ENCODE measurements at regions not wholly inside any gene's neighbourhood (a gene's known extent, or its start where the extent isn't known, plus 50 kb on each side); places are given as distances from the start of the nearest gene placed in this dataset.
"Not testable (repeated sequence)": the region's sequence is repeated elsewhere in the genome, so short reads cannot be mapped to it uniquely, and the experiment has no call there.

- DNase-seq: no peak
Measured at GRCh38 chr3:124617177-124617576, 113.1 kb upstream of the UMPS start.

- DNase-seq: peak; percentile 28
Measured at GRCh38 chr3:124619887-124620599, 110.2 kb upstream of the UMPS start.

GRCh38 chr3:124620600-124621063, 109.6 kb upstream of the UMPS start:
- peak; percentile 63 for DNase-seq

GRCh38 chr3:124621498-124621897, 108.8 kb upstream of the UMPS start:
- DNase-seq: no peak

- DNase-seq: no peak
Measured at GRCh38 chr3:124625074-124625473, 105.2 kb upstream of the UMPS start.

GRCh38 chr3:124627501-124627908, 102.7 kb upstream of the UMPS start:
- DNase-seq: no peak

GRCh38 chr3:124628863-124629262, 101.4 kb upstream of the UMPS start:
- DNase-seq: no peak

GRCh38 chr3:124629497-124629896, 100.8 kb upstream of the UMPS start:
- no peak for DNase-seq

GRCh38 chr3:124630960-124631359, 99.3 kb upstream of the UMPS start:
- no peak for DNase-seq

GRCh38 chr3:124631727-124632126, 98.5 kb upstream of the UMPS start:
- DNase-seq: no peak

GRCh38 chr3:124632566-124633140, 97.6 kb upstream of the UMPS start:
- DNase-seq: no peak

- DNase-seq: no peak
Measured at GRCh38 chr3:124633524-124633923, 96.7 kb upstream of the UMPS start.

GRCh38 chr3:124634210-124635168, 95.8 kb upstream of the UMPS start:
- DNase-seq: no peak

- no peak for DNase-seq
Measured at GRCh38 chr3:124635169-124635539, 95.1 kb upstream of the UMPS start.

- no peak for DNase-seq
Measured at GRCh38 chr3:124636101-124636862, 94.0 kb upstream of the UMPS start.

GRCh38 chr3:124636863-124637296, 93.4 kb upstream of the UMPS start:
- DNase-seq: no peak

- peak; percentile 58 for DNase-seq
Measured at GRCh38 chr3:124639406-124640237, 90.6 kb upstream of the UMPS start.

- DNase-seq: no peak
Measured at GRCh38 chr3:124640635-124641306, 89.5 kb upstream of the UMPS start.

- DNase-seq: no peak
Measured at GRCh38 chr3:124643453-124643852, 86.8 kb upstream of the UMPS start.

GRCh38 chr3:124646186-124646585, 84.1 kb upstream of the UMPS start:
- not testable (repeated sequence) for DNase-seq

- DNase-seq: no peak
Measured at GRCh38 chr3:124648551-124648950, 81.7 kb upstream of the UMPS start.

Measured in activated CD4-positive, alpha-beta T cell treated with anti-CD3 and anti-CD28 coated beads, Interleukin-2, Interleukin-6, amounts not matched to agents 100 ng/mL and 50 ng/mL, durations not matched to agents 16 hours and 8 hours (primary cell).